Activated CD8-positive, alpha-beta memory T cell treated with anti-CD3 and anti-CD28 coated beads for 36 hours (primary cell): ENCODE measurements at regions not wholly inside any gene's neighbourhood (a gene's known extent, or its start where the extent isn't known, plus 50 kb on each side); places are given as distances from the start of the nearest gene placed in this dataset.
"Not testable (repeated sequence)": the region's sequence is repeated elsewhere in the genome, so short reads cannot be mapped to it uniquely, and the experiment has no call there.

Experiments used
- CTCF ChIA-PET: fragments of 350-600 bp; sonication (Branson Sonifier 250); formaldehyde crosslinking; loops from one replicate; lab custom pipeline; 2021; ENCODE audit warnings: antibody characterized with exemption; lab: Charles Lee
- POLR2A ChIA-PET: fragments of 350-600 bp; sonication (Branson Sonifier 250); formaldehyde crosslinking; loops from one replicate; lab custom pipeline; 2021; ENCODE audit warnings: antibody characterized with exemption; lab: Charles Lee

GRCh38 chr1:105000793-105001192, 1251.1 kb downstream of the AMY1C start:
- ChIA-PET CTCF (no interaction called here), POLR2A (no interaction called here)

- ChIA-PET POLR2A (no interaction called here), CTCF (no interaction called here)
Observed at GRCh38 chr1:105004515-105004914, 1254.8 kb downstream of the AMY1C start.

GRCh38 chr1:105005594-105006195, 1256.0 kb downstream of the AMY1C start:
- CTCF ChIA-PET = no interaction called here
- POLR2A ChIA-PET = no interaction called here

GRCh38 chr1:105017587-105017986, 1267.9 kb downstream of the AMY1C start:
- ChIA-PET CTCF (no interaction called here), POLR2A (no interaction called here)

GRCh38 chr1:105023719-105024118, 1274.0 kb downstream of the AMY1C start:
- ChIA-PET CTCF (no interaction called here), POLR2A (no interaction called here)

GRCh38 chr1:105027838-105028471, 1278.3 kb downstream of the AMY1C start:
- ChIA-PET POLR2A (no interaction called here), CTCF (no interaction called here)

GRCh38 chr1:105072446-105072845, 1322.7 kb downstream of the AMY1C start:
- POLR2A ChIA-PET = no interaction called here
- CTCF ChIA-PET = no interaction called here

GRCh38 chr1:105072850-105073249, 1323.2 kb downstream of the AMY1C start:
- CTCF ChIA-PET = no interaction called here
- POLR2A ChIA-PET = no interaction called here

GRCh38 chr1:105073660-105074059, 1324.0 kb downstream of the AMY1C start:
- POLR2A ChIA-PET = no interaction called here
- CTCF ChIA-PET = no interaction called here

GRCh38 chr1:105083611-105084010, 1333.9 kb downstream of the AMY1C start:
- ChIA-PET POLR2A (no interaction called here), CTCF (no interaction called here)

GRCh38 chr1:105087506-105087905, 1337.8 kb downstream of the AMY1C start:
- CTCF ChIA-PET = no interaction called here
- POLR2A ChIA-PET = no interaction called here

- POLR2A ChIA-PET = no interaction called here
- CTCF ChIA-PET = no interaction called here
Observed at GRCh38 chr1:105088166-105088565, 1338.5 kb downstream of the AMY1C start.

GRCh38 chr1:105093893-105094292, 1344.2 kb downstream of the AMY1C start:
- POLR2A ChIA-PET, CTCF ChIA-PET: not testable (repeated sequence)

GRCh38 chr1:105100102-105100501, 1350.4 kb downstream of the AMY1C start:
- ChIA-PET CTCF (no interaction called here), POLR2A (no interaction called here)

- CTCF ChIA-PET = no interaction called here
- POLR2A ChIA-PET = no interaction called here
Observed at GRCh38 chr1:105101261-105101660, 1351.6 kb downstream of the AMY1C start.

- POLR2A ChIA-PET = no interaction called here
- CTCF ChIA-PET = no interaction called here
Observed at GRCh38 chr1:105102371-105102770, 1352.7 kb downstream of the AMY1C start.

GRCh38 chr1:105122041-105122440, 1372.3 kb downstream of the AMY1C start:
- ChIA-PET POLR2A (no interaction called here), CTCF (no interaction called here)

- ChIA-PET POLR2A (no interaction called here), CTCF (no interaction called here)
Observed at GRCh38 chr1:105137543-105138457, 1388.1 kb downstream of the AMY1C start.

GRCh38 chr1:105138458-105138893, 1388.8 kb downstream of the AMY1C start:
- ChIA-PET CTCF (no interaction called here), POLR2A (no interaction called here)

- CTCF ChIA-PET = no interaction called here
- POLR2A ChIA-PET = no interaction called here
Observed at GRCh38 chr1:105172788-105173187, 1423.1 kb downstream of the AMY1C start.

- ChIA-PET POLR2A (no interaction called here), CTCF (no interaction called here)
Observed at GRCh38 chr1:105180789-105181188, 1431.1 kb downstream of the AMY1C start.
